Activated T-cell treated with anti-CD3 and anti-CD28 coated beads, Interleukin-2, amount 50 U/mL, for 24 hours (primary cell): ENCODE measurements at regions not wholly inside any gene's neighbourhood (a gene's known extent, or its start where the extent isn't known, plus 50 kb on each side); places are given as distances from the start of the nearest gene placed in this dataset.

Experiments
- DNase-seq: peaks from one replicate; pipeline ENCODE4 v3.0.0-alpha.2; 2020
- H3K27ac Mint-ChIP-seq: 2 replicates; pipeline ENCODE4 v1.8.0; 2020; ENCODE audit warnings: mild to moderate bottlenecking, mixed read lengths
- H3K27me3 Mint-ChIP-seq: 2 replicates; pipeline ENCODE4 v1.8.0; 2020; ENCODE audit warnings: mixed read lengths
- H3K36me3 Mint-ChIP-seq: 2 replicates; pipeline ENCODE4 v1.8.0; 2020; ENCODE audit warnings: low read depth, mixed read lengths
- H3K4me1 Mint-ChIP-seq: 2 replicates; pipeline ENCODE4 v1.8.0; 2020; ENCODE audit warnings: low read depth, mixed read lengths
- H3K4me3 Mint-ChIP-seq: 2 replicates; pipeline ENCODE4 v1.8.0; 2020; ENCODE audit warnings: mild to moderate bottlenecking, moderate library complexity, mixed read lengths
- H3K9me3 Mint-ChIP-seq: 2 replicates; pipeline ENCODE4 v1.8.0; 2020; ENCODE audit warnings: mixed read lengths

GRCh38 chr2:18237298-18237697, 323.2 kb downstream of the RDH14 start:
- Mint-ChIP-seq H3K4me3 (no peak overlapping the region), H3K9me3 (no peaks in the 10 kb centered on the region), H3K27me3 (peaks cover 4% of the 10 kb centered on the region), H3K4me1 (no peaks in the 10 kb centered on the region), H3K27ac (no peak overlapping the region), H3K36me3 (no peaks in the 10 kb centered on the region)
- no peak for DNase-seq

DNA sequence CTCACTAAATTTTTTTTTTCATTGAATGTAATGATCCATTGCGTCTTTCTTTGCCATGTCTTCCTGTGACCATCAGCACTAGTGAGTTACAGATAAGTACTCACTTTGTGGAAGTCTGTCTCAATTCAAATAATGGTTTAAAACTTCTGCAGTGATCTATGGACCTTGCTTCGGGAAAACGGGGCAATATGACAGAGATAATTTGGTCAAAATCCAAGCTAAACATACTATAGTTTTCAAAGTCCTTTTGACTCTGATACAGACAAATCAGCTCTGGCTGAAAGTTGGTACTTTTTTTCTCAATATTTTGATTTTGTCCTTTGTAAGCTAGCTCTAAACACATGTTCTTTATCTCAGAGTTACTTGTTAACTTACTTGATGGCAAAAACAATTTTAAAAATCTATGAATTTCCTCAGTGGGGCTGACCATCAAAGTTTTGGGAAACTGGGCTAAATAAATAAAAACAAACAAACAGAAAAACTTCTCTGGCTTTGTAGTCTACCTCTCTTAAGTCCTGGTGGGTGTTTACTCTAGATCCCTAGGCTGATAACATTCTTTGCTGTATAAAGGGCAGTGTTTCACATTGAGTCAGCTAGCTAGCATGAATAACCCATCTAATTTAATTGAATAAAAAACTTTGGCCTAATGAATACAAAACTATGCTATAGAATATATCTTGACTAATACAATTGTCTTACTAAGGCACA, 327.6 kb downstream of the RDH14 start:
- H3K4me1 Mint-ChIP-seq, result no peaks in the 10 kb centered on the region
- H3K4me3 Mint-ChIP-seq, result no peak overlapping the region
- no peak for DNase-seq
- no peaks in the 10 kb centered on the region for H3K36me3 Mint-ChIP-seq
- no peak overlapping the region for H3K27ac Mint-ChIP-seq
- no peaks in the 10 kb centered on the region for H3K9me3 Mint-ChIP-seq
- H3K27me3 Mint-ChIP-seq, result no peaks in the 10 kb centered on the region

GRCh38 chr2:18230668-18231067, 329.8 kb downstream of the RDH14 start:
- Mint-ChIP-seq H3K27me3 (no peaks in the 10 kb centered on the region), H3K36me3 (no peaks in the 10 kb centered on the region), H3K9me3 (peaks cover 8% of the 10 kb centered on the region), H3K4me1 (no peaks in the 10 kb centered on the region), H3K27ac (no peak overlapping the region), H3K4me3 (no peak overlapping the region)
- no peak for DNase-seq

- no peak overlapping the region for H3K4me3 Mint-ChIP-seq
- no peaks in the 10 kb centered on the region for H3K36me3 Mint-ChIP-seq
- DNase-seq, result no peak
- H3K4me1 Mint-ChIP-seq, result no peaks in the 10 kb centered on the region
- no peak overlapping the region for H3K27ac Mint-ChIP-seq
- no peaks in the 10 kb centered on the region for H3K27me3 Mint-ChIP-seq
- H3K9me3 Mint-ChIP-seq, result no peaks in the 10 kb centered on the region
These were observed 340.8 kb downstream of the RDH14 start for GRCh38 chr2:18219676-18220075.

DNA sequence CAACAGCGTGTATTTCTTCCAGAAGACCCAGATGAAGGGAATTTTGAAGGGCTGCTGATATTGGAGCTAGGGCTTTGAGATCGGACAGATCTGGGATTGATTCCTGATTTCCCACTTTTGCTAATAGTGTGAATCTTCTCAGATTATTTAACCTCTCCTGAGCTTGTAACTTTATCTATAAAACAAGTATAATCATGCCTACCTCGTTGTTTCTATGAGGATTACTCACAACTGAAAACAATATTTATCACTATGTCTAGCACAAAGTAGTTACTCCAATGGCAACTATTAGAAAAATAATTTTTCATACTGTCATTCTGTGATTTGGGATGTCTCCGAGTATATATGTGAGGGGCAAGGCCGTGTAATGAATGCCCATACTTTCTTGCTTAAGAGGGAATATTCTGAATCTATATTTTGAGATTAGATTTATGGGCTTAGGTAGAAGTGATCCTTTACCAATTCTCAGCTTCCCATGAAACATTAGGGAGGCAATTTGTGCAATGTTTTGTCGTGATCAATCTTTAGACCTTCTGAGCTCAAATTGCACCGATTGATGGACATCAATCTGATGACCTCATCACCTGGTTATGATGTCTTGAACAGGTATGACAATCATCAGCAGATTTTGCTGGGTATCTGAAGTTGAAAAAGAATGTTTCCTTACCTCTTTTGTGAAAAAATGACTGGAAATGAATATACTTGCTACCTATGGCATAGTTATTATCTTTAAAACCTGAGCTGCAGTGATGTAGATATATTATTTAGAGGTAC, 339.9 kb downstream of the KCNS3 start:
- Mint-ChIP-seq H3K4me1 (no peaks in the 10 kb centered on the region), H3K27ac (no peak overlapping the region), H3K9me3 (no peaks in the 10 kb centered on the region), H3K27me3 (no peaks in the 10 kb centered on the region), H3K4me3 (no peak overlapping the region), H3K36me3 (no peaks in the 10 kb centered on the region)
- no peak for DNase-seq

GRCh38 chr2:18214936-18215335, 336.5 kb downstream of the KCNS3 start:
- Mint-ChIP-seq H3K27ac (no peak overlapping the region), H3K4me1 (no peaks in the 10 kb centered on the region), H3K36me3 (no peaks in the 10 kb centered on the region), H3K27me3 (no peaks in the 10 kb centered on the region), H3K4me3 (no peak overlapping the region), H3K9me3 (no peaks in the 10 kb centered on the region)
- DNase-seq, result no peak

DNA sequence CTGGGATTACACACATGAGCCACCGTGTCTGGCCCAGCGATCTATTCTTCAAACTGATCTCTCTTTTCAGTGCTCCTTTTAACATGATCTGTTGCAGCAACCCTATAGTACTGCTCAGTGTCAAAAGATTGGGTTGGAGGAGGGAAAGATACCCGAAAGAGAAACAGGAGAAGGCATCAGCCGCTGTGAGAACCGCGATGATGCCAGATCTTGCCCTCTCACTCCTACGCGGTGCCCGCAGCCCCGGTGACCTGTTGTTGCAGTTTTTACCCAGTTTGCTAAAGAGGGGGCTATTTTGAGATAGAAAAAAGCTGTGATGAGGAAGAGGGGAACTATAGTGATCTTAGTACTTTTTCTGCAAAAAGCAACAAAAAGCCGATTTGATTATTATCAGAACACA, 335.5 kb downstream of the KCNS3 start:
- H3K27ac Mint-ChIP-seq, result no peak overlapping the region
- no peaks in the 10 kb centered on the region for H3K27me3 Mint-ChIP-seq
- no peaks in the 10 kb centered on the region for H3K9me3 Mint-ChIP-seq

DNA sequence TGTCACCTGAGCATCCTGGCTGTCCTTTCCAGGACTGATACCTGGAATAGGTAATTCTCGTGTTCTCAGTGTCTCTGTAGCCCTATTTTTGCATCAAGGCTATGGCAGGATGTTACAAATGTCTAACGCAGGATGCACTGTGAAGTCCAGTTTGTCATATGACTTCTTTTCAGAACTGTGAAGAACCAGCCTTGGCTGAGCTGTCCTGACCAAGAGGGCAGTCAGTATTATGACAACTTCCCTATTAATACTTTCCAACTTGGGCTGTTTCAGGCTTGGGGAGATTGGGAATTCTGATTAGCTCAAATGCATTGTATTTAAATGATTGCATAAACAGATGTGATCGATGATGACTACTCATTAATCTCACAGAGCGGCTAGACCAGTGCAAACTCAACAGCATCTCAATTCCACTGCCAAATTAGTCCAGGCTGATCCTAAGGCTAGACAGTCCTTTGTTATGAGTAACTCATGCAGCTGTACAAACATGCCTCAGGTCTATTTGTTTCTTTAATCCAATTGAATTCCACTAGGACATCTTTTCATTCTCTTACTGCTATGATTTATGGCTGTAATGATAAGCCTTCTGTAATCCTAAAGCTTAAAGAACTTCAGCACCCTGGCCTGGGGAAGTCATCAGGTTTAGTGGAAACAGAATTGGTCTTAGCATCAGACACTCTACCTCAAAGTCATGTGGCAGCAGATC, 331.6 kb downstream of the KCNS3 start:
- Mint-ChIP-seq H3K9me3 (no peaks in the 10 kb centered on the region), H3K27me3 (no peaks in the 10 kb centered on the region), H3K4me3 (no peak overlapping the region), H3K36me3 (no peaks in the 10 kb centered on the region), H3K4me1 (no peaks in the 10 kb centered on the region), H3K27ac (no peak overlapping the region)
- no peak for DNase-seq

More for the DNA sequence above, 335.5 kb downstream of the KCNS3 start:
- Mint-ChIP-seq H3K4me3 (no peak overlapping the region), H3K4me1 (no peaks in the 10 kb centered on the region), H3K36me3 (no peaks in the 10 kb centered on the region)
- DNase-seq, result no peak

DNA sequence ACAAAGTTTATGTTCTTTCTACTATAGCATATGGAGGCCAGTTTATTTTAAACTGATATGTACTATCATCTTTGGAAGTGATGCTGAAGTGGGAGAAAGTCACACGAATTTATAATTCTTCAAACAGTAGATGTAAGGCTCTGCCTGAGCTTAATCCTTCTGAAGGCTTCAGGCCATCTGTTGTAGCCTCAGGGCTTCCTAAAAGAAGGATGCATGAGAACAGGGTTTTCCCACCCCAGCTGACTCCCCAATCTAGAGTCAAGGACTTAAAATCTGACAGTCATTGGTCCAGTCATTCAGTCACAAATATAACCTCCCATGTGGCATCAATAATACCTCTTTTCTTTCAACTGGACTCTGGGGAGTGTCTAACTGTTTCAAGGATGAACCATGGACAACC, 330.5 kb downstream of the KCNS3 start:
- H3K4me1 Mint-ChIP-seq, result no peaks in the 10 kb centered on the region
- H3K27ac Mint-ChIP-seq, result no peak overlapping the region
- DNase-seq, result no peak
- no peaks in the 10 kb centered on the region for H3K27me3 Mint-ChIP-seq
- no peak overlapping the region for H3K4me3 Mint-ChIP-seq
- H3K9me3 Mint-ChIP-seq, result no peaks in the 10 kb centered on the region
- H3K36me3 Mint-ChIP-seq, result no peaks in the 10 kb centered on the region

DNA sequence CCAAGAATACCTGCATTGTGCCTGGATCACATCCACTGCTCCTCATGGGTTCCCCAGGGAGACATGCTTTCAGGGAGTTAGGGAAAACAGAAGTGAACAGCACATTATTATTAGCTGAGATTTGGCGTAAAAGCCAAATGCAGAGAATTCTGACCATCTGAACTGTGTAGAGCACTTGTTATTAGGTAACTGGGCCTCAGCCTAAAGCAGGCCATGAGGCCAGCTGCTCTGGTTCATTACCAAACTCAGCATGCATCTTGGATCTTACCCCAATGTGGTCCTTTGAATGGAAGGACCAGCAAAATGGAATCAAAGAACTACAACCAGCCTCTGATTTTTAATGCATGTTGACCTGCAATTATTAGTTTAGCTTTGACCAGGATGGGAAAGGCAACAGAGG, 322.3 kb downstream of the KCNS3 start:
- no peak for DNase-seq
- Mint-ChIP-seq H3K27me3 (peaks cover 6% of the 10 kb centered on the region), H3K4me3 (no peak overlapping the region), H3K27ac (no peak overlapping the region), H3K4me1 (no peaks in the 10 kb centered on the region), H3K36me3 (no peaks in the 10 kb centered on the region), H3K9me3 (no peaks in the 10 kb centered on the region)

DNA sequence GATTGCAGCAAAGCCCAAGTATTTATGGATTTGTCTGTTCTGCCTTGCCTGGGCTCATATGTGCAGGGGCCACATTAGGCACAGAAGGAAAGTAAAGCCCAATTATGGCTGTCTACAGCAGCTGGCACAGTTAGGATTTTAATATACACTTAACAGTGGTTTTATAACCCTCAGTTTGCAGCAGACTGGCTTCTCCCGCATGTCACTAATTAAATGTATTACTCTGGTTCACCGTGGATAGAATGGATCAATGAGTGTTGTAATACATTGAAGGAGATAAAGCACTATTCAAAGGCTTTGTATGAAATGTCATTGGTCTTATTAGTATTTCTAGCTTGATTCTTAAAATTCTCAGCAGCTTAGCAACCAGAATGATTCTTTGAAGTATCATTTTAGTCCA, 320.2 kb downstream of the KCNS3 start:
- no peaks in the 10 kb centered on the region for H3K4me1 Mint-ChIP-seq
- no peaks in the 10 kb centered on the region for H3K9me3 Mint-ChIP-seq
- no peak overlapping the region for H3K27ac Mint-ChIP-seq
- H3K4me3 Mint-ChIP-seq, result no peak overlapping the region
- H3K27me3 Mint-ChIP-seq, result peaks cover 4% of the 10 kb centered on the region
- no peaks in the 10 kb centered on the region for H3K36me3 Mint-ChIP-seq
- no peak for DNase-seq

GRCh38 chr2:18194161-18194560, 315.7 kb downstream of the KCNS3 start:
- no peak for DNase-seq
- H3K4me1 Mint-ChIP-seq, result no peaks in the 10 kb centered on the region
- H3K27me3 Mint-ChIP-seq, result peaks cover 3% of the 10 kb centered on the region
- no peaks in the 10 kb centered on the region for H3K36me3 Mint-ChIP-seq
- no peaks in the 10 kb centered on the region for H3K9me3 Mint-ChIP-seq
- no peak overlapping the region for H3K27ac Mint-ChIP-seq
- no peak overlapping the region for H3K4me3 Mint-ChIP-seq

DNA sequence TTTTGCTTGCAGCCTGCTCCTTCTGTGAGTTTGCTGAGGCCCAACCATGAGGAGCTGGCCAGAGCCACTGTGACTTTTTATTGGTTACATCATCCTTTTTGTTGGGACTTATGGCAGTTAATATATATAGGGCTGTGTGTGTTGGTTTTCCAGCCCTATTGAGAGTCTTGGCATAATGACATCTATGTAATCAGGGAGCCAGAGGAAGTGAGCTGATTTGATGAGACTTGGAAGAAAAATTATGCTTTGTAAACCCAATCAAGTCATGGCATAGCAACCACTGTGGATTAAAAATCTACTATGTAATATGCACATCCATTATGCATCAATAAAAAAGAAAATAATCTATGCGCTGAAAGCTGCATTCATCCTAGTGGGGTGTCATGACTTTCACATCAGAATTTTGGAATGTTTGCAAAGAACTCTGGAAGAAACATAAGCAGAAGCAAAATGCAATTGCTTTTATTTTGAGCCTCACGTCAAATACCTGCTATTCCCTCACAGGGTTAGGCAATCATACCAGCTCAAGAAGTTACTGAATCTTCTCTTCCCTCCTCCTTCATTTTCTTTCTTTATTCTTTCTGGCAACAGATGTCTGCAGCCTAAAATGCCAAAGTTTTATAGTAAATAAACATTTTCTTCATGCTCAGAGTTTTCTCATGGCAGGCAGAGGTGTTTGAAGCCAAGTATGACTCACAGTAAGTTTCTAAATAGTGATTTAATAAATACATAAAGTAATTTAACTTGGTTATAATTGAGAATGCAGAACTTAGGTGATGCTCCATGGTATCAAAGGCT, 308.5 kb downstream of the KCNS3 start:
- H3K36me3 Mint-ChIP-seq, result no peaks in the 10 kb centered on the region
- no peak overlapping the region for H3K4me3 Mint-ChIP-seq
- no peak overlapping the region for H3K27ac Mint-ChIP-seq
- H3K27me3 Mint-ChIP-seq, result peaks cover 24% of the 10 kb centered on the region
- H3K4me1 Mint-ChIP-seq, result no peaks in the 10 kb centered on the region
- DNase-seq, result no peak
- no peaks in the 10 kb centered on the region for H3K9me3 Mint-ChIP-seq

GRCh38 chr2:18182861-18183260, 304.4 kb downstream of the KCNS3 start:
- Mint-ChIP-seq H3K27ac (no peak overlapping the region), H3K9me3 (no peaks in the 10 kb centered on the region), H3K4me3 (no peak overlapping the region), H3K27me3 (peaks cover 24% of the 10 kb centered on the region), H3K4me1 (no peaks in the 10 kb centered on the region), H3K36me3 (no peaks in the 10 kb centered on the region)
- DNase-seq, result no peak
